Spleen (tissue), 7 donors: ENCODE measurements at regions not wholly inside any gene's neighbourhood (a gene's known extent, or its start where the extent isn't known, plus 50 kb on each side); places are given as distances from the start of the nearest gene placed in this dataset.

ENCODE experiments used
- CTCF ChIP-seq, 11 experiments: fragments of 200-600 bp in 7 of 11; fragments of 450-650 bp in 4 of 11; sonication (generic) in 4 of 11; IDR thresholded peaks in 8 of 11; conservative IDR thresholded peaks in 3 of 11; 1 replicate in 7 of 11; 2 replicates in 4 of 11; pipeline versions ENCODE4 v1.4.0 to v1.8.0; 2016 to 2021; ENCODE audit warnings: antibody characterized with exemption in 11 of 11, inconsistent platforms in 4 of 11, mild to moderate bottlenecking in 1 of 11
- POLR2A ChIP-seq, 3 donors: fragments of 450-650 bp; IDR thresholded peaks; one replicate each; pipeline ENCODE4 v1.5.1; 2017; ENCODE audit warnings: antibody characterized with exemption in 3 of 3, mild to moderate bottlenecking in 1 of 3
- POLR2AphosphoS5 ChIP-seq, 3 donors: sonication (generic); formaldehyde crosslinking; IDR thresholded peaks; one replicate each; pipeline ENCODE4 v1.5.1; 2017; ENCODE audit warnings: antibody characterized with exemption in 3 of 3
- donor health status: DM: no; HTN: no; CAD: no; lungs with moderate emphysema.
- donor health status: DM: no; HTN: no; CAD: no.
- donor health status: DM: no; HTN: no; CAD: no.

- TF ChIP-seq CTCF (IDR thresholded peaks at IDR 0.05 in 8 of 11, conservative IDR thresholded peaks at IDR 0.05 in 3 of 11) (no peak), POLR2A (IDR thresholded peaks at IDR 0.05) (no peak), POLR2AphosphoS5 (IDR thresholded peaks at IDR 0.05) (no peak)
Observed at GRCh38 chr11:10376061-10376460, 71.2 kb downstream of the ADM start.
